COR-L47 (cell line): ENCODE measurements at regions not wholly inside any gene's neighbourhood (a gene's known extent, or its start where the extent isn't known, plus 50 kb on each side); places are given as distances from the start of the nearest gene placed in this dataset.
"Not testable (repeated sequence)": the region's sequence is repeated elsewhere in the genome, so short reads cannot be mapped to it uniquely, and the experiment has no call there.

Experiments
- DNase-seq: peaks from one replicate; lab custom pipeline; 2025; lab: John Stamatoyannopoulos, UW

DNA sequence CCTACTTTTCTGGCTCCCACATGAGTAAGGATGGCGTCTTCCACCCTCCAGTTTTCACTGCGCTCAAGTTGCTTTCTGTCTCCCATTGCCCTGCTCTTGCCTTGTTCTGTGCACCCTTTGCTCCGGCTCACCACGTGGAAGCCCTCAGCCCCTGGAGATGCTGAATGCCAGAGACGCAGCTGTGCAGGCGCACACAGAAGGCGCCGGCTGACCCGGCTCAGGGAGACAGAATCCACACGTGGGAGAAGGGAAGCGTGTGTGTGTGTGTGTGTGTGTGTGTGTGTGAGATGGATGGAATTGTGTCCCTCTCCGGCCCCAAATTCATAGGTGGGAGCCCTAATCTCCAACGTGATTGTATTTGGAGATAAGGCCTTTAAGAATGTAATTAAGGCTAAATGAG lies 118.2 kb upstream of the ERRFI1 start:
- no peak for DNase-seq

GRCh38 chr1:8142955-8143629 lies 117.0 kb upstream of the ERRFI1 start:
- no peak for DNase-seq

GRCh38 chr1:8139941-8140340 lies 113.8 kb upstream of the ERRFI1 start:
- DNase-seq = no peak

DNA sequence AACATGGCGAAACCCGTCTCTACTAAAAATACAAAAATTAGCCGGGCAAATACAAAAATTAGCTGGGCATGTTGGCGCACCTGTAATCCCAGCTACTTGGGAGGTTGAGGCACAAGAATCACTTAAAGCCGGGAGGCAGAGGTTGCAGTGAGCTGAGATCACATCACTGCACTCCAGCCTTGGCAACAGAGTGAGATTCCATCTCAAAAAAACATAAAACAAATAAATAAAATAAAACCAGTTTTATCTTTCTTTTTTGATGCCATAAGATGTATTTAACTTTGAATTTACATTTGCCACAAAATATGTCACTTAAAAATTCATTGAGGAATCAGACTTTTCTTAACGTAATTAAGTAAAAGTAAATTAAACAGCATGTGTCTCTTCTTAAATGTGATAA lies 113.3 kb upstream of the ERRFI1 start:
- no peak for DNase-seq

DNA sequence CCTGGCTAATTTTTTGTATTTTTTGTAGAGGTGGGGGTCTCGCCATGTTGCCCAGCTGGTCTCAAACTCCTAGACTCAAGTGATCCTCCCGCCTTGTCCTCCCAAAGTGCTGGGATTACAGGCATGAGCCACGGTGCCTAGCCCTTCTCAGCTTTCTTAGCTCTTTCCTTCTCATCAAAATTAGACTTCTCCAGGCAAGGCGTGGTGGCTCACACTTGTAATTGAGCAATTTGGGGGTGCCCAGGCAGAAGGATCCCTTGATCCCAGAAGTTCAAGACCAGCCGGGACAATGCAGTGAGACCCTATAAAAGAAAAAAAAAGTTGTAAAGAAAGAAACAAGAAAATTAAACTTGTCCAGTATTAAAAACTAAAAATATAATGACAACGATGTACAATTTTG lies 112.6 kb upstream of the ERRFI1 start:
- no peak for DNase-seq

- DNase-seq = no peak
These were observed 111.6 kb upstream of the ERRFI1 start for GRCh38 chr1:8137481-8138244.

GRCh38 chr1:8136766-8137165 lies 110.7 kb upstream of the ERRFI1 start:
- no peak for DNase-seq

DNA sequence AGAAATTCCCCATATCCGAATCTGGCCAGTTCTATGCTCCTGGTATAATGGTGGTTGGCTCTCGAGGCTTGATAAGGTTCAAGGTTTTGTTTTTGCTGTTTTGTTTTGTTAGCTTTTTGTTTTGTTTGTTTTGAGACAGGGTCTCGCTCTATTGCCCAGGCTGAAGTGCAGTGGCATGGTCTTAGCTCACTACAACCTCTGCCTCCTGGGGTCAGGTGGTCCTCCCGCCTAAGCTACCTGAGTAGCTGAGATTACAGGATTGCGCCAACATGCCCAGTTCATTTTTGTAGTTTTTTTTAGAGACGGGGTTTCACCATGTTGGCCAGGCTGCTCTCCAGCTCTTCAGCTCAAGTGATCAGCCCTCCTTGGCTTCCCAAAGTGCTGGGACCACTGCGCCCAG lies 109.1 kb upstream of the ERRFI1 start:
- DNase-seq = no peak

- no peak for DNase-seq
These were observed 108.6 kb upstream of the ERRFI1 start for GRCh38 chr1:8134546-8135235.

DNA sequence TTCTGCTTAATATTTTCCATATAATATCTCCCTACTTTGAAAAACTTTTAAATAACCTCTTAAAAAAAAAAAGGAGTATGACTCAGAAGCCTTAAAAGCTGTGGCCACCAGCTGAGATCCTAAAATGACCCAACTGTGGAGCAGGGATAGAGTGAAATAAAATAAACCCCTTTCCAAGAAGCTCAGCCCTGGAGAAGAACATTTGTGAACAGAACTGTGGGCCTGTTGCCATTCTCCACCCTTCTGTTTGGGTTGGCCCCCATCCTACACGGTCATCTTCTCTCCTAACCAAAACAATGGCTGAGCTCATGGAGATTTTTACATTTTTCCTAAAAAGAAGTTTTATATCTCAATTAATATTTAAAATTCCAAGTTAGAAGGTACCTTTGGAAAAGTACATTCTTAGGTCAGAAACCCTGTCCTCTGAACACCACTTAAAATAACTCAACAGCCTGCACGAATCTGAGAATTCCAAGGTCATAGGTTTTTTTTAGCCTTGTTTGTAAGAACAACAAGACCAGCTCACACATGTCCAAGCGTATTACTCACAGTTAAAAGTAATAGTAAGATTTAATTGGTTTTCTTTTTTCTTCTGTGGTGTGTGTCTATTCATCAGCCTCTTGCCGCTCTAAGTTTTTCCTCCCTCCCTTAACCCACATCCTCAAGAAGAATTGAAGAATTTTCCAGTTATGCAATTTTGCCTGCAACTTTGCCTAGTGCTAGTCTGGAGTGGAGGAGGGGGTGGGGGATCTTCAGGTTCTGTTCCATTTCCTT lies 107.7 kb upstream of the ERRFI1 start:
- no peak for DNase-seq

DNA sequence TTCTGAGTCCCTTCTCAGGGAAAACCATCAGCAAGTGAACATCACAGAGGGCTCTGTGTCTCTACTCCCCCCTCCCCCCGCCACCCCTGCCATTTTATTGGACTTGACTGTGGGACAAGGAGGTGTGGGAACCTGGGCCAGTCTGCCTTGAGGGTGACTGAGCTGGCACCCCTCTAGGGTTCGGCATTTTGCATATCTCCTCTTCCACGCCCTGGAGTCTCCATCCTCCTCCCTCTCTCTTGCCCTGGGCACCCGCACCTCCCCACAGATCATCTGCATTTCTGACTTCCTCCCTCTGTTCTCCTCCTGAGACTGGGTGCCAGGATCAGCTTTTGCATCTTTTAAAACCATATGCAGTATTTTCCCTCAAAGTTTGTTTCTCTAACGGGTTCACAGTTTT lies 107.1 kb upstream of the ERRFI1 start:
- DNase-seq = no peak

DNA sequence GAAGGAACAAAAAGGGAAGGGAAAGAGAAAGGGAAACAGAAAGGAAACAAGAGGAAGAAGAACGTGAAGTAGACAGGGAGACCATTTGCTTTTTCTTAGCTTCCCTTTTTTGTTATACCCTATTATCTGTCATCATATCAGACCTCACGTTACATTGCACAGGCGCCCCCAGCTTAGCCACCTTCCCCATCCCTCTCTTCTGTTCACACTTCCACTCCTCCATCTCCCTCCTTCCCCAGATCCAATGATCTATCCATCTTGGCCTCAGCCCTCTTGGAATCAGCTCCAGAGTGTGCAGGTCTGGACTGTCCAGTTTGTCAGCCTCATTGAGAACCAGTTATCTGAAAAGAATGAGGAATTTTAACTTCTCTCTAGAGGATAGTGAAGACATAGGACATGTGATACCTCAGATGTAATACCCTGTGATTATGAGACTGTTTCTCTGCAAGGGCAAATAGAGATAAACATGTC lies 101.1 kb upstream of the ERRFI1 start:
- DNase-seq = no peak

DNA sequence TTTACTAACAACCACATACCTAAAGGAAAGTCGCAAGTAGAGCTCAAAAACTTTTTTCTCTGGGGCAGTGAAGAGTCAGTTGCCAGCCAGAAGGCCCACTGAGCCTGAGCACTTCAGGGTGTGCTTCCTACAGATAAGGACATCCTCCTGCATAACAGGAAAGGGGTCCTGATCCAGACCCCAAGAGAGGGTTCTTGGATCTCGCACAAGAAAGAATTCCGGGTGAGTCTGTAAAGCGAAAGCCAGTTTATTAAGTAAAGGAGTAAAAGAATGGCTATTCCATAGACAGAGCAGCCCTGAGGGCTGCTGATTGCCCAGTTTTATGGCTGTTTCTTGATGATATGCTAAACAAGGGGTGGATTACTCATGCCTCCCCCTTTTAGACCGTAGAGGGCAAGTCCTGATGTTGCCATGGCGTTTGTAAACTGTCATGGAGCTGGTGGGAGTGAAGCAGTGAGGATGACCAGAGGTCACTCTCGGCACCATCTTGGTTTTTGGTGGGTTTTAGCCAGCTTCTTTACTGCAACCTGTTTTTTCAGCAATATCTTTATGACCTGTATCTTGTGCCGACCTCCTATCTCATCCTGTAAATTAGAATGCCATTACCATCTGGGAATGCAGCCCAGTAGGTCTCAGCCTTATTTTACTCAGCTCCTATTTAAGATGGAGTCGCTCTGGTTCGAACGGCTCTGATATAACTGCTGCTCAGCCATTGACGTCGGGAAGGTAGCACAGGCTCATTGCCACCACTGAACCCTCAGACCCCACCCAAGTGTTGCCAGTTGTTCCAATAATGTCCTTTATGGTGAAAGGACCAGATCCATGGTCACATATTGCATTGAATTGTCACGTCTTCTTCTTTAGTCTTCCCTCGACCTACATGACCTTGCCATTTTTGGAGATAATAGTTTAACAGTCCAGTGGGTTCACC lies 96.6 kb upstream of the ERRFI1 start:
- no peak for DNase-seq

- DNase-seq = no peak
These were observed 96.0 kb upstream of the ERRFI1 start for GRCh38 chr1:8122160-8122476.

DNA sequence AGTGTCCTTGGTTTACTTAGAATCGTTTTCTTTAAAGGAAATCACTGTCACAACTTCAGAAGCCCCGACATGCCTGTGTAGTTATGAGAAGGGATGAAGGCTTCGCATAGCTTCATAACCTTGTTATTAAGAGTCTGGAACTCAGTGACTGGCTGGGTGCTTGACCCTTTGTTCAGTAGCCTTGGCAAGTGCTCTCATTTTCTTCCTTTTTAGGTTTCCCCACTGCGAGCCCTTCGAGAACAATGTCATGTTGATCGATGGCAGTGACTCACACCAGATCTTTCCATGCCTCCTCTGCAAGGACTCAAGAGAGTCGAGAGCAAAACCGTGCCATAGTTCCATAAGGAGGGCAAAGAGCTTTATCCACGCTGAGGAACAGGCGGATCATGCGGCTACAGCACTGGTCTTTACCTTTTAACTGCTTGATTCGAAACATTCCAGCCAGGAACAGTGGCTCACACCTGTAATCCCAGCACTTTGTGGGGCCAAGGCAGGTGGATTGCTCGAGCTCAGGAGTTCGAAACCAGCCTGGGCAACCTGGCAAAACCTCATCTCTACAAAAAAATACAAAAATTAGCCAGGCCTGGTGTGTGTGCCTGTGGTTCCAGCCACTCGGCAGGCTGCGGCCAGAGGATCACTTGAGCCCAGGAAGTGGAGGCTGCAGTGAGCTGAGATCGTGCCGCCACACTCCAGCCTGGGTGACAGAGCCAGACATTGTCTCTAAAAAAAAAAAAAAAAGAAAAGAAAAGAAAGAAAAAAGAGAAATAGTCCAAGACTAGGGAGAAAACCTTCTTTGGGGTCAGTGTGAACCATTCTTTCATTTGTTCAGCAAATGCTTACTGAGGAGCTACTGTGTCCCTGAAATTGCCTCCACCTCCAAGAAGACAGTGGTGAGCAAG lies 95.4 kb upstream of the ERRFI1 start:
- no peak for DNase-seq

DNA sequence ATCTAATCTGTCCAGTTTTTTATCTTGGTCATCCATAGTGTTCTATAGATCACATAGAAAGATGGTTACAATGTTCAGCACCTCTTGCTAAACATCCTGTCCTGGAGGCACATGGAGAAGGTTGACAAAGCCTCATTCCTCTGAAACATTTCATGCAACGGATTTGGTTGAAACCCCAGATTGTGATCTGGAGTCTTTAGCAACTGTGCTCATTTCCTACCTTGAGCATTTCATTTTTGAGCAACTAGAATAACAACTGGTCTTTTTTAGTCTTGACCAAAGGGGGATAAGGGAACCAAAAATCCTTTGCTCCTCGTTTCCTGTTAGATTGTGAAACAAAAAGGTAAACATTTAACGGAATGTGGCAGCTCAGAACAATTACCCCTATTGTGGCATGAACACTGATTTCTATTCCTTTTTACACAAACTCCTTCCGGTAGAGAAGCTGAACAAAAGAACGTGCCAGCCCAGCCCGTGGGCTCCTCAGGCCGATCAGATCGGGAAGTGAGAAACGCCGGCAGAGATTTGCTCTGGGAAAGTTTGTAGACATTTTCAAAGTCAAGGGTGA lies 94.7 kb upstream of the ERRFI1 start:
- DNase-seq = no peak

DNA sequence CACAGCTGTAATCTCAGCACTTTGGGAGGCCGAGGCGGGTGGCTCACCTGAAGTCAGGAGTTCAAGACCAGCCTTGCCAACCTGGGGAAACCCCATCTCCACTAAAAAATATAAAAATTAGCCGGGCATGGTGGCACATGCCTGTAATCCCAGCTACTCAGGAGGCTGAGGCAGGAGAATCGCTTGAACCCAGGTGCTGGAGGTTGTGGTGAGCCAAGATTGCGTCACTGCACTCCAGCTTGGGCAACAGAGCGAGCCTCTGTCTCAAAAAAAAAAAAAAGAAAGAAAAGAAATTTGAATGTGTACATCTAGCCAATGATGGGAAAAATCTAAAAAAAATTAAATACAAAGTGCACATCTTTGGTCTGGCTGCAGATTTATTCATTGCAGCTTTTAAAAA lies 92.6 kb upstream of the ERRFI1 start:
- not testable (repeated sequence) for DNase-seq

GRCh38 chr1:8118031-8118451 lies 91.9 kb upstream of the ERRFI1 start:
- no peak for DNase-seq

- DNase-seq = no peak
These were observed 90.8 kb upstream of the ERRFI1 start for GRCh38 chr1:8116894-8117264.

DNA sequence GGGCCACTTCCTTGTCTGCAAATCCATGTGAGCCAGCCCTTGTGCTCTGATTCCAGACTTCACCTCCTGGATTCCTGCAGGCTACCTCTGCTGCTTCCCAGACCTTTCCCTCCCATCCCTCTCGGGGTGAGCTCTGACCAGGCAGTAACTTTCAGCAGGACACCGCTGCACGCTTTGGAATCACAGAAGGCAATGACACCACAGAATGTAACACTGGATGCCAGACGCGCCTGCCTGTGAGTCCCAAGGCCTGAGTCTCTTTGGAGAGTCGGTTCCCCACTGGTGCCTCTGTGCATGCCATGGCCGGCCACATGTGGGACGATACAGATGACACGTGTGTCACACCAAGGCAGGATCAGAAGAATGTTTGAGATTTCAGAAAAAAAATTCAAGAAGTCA lies 89.7 kb upstream of the ERRFI1 start:
- no peak for DNase-seq
